Ascending aorta (tissue), 2 donors: ENCODE measurements at regions not wholly inside any gene's neighbourhood (a gene's known extent, or its start where the extent isn't known, plus 50 kb on each side); places are given as distances from the start of the nearest gene placed in this dataset.

ENCODE experiments used
- DNase-seq, 2 donors: peaks; one replicate each; pipeline ENCODE4 v3.0.0-alpha.2; 2019; ENCODE audit warnings: low spot score in 2 of 2
- H3K27ac ChIP-seq, 2 donors: fragments of 200-600 bp; sonication (generic); one replicate each; pipeline ENCODE4 v1.5.1; 2016 to 2017; ENCODE audit warnings: mild to moderate bottlenecking in 1 of 2
- H3K27me3 ChIP-seq: fragments of 200-600 bp; sonication (generic); one replicate; pipeline ENCODE4 v1.5.1; 2017
- H3K36me3 ChIP-seq, 2 donors: fragments of 200-600 bp; sonication (generic); one replicate each; pipeline ENCODE4 v1.5.1; 2016
- H3K4me1 ChIP-seq, 2 donors: fragments of 200-600 bp; sonication (generic); one replicate each; pipeline ENCODE4 v1.5.1; 2016 to 2017; ENCODE audit warnings: mild to moderate bottlenecking in 1 of 2
- H3K4me3 ChIP-seq, 2 donors: fragments of 200-600 bp; sonication (generic); one replicate each; pipeline ENCODE4 v1.5.1; 2016 to 2017; ENCODE audit warnings: mild to moderate bottlenecking in 1 of 2
- H3K9me3 ChIP-seq, 2 donors: fragments of 200-600 bp; sonication (generic); one replicate each; pipeline ENCODE4 v1.5.1; 2016
- CTCF ChIP-seq, 3 experiments: fragments of 200-600 bp in 2 of 3; fragments of 450-650 bp in 1 of 3; sonication (generic) in 2 of 3; IDR thresholded peaks; one replicate each; pipeline ENCODE4 v1.5.1; 2016 to 2019; ENCODE audit warnings: antibody characterized with exemption in 3 of 3, mild to moderate bottlenecking in 1 of 3, moderate library complexity in 1 of 3
- intact Hi-C: fragments of 100-400 bp; cut with DNase I; formaldehyde crosslinking; loops from one replicate; pipeline ENCODE4 v1.15.1; 2023

GRCh38 chr9:88243736-88244135 is 105.5 kb upstream of the SPATA31C2 start:
- DNase-seq = no peak
- no peaks in the 10 kb centered on the region for H3K36me3 ChIP-seq
- intact Hi-C loops = no loop called here
- no peaks in the 10 kb centered on the region for H3K27me3 ChIP-seq
- H3K4me1 ChIP-seq = no peaks in the 10 kb centered on the region
- H3K27ac ChIP-seq = no peak overlapping the region
- TF ChIP-seq CTCF (IDR thresholded peaks at IDR 0.05) = no peak
- no peaks in the 10 kb centered on the region for H3K9me3 ChIP-seq
- no peak overlapping the region for H3K4me3 ChIP-seq

- intact Hi-C loops = no loop called here
- Histone ChIP-seq H3K27ac (no peak overlapping the region), H3K9me3 (no peaks in the 10 kb centered on the region), H3K36me3 (no peaks in the 10 kb centered on the region), H3K27me3 (no peaks in the 10 kb centered on the region), H3K4me3 (no peak overlapping the region), H3K4me1 (no peaks in the 10 kb centered on the region)
- no peak for DNase-seq
- no peak for TF ChIP-seq CTCF (IDR thresholded peaks at IDR 0.05)
These were observed 104.6 kb upstream of the SPATA31C2 start for GRCh38 chr9:88242879-88243278.

- no peak overlapping the region for H3K27ac ChIP-seq
- no peaks in the 10 kb centered on the region for H3K36me3 ChIP-seq
- no peak for TF ChIP-seq CTCF (IDR thresholded peaks at IDR 0.05)
- H3K9me3 ChIP-seq = no peaks in the 10 kb centered on the region
- no peak for DNase-seq
- H3K27me3 ChIP-seq = no peaks in the 10 kb centered on the region
- H3K4me1 ChIP-seq = peaks cover 0 to 3% of the 10 kb centered on the region in 2 donors
- no peak overlapping the region for H3K4me3 ChIP-seq
- intact Hi-C loops = no loop called here
These were observed 99.8 kb upstream of the SPATA31C2 start for GRCh38 chr9:88237991-88238571.

- Histone ChIP-seq H3K4me3 (no peak overlapping the region), H3K36me3 (no peaks in the 10 kb centered on the region), H3K4me1 (peaks cover 0 to 3% of the 10 kb centered on the region in 2 donors), H3K27me3 (no peaks in the 10 kb centered on the region), H3K9me3 (no peaks in the 10 kb centered on the region), H3K27ac (no peak overlapping the region)
- intact Hi-C loops = no loop called here
- no peak for DNase-seq
- TF ChIP-seq CTCF (IDR thresholded peaks at IDR 0.05) = no peak
These were observed 99.2 kb upstream of the SPATA31C2 start for GRCh38 chr9:88237479-88237961.

- H3K36me3 ChIP-seq = no peaks in the 10 kb centered on the region
- H3K27me3 ChIP-seq = no peaks in the 10 kb centered on the region
- no peak overlapping the region for H3K27ac ChIP-seq
- DNase-seq = no peak
- H3K4me1 ChIP-seq = peaks cover 0 to 3% of the 10 kb centered on the region in 2 donors
- TF ChIP-seq CTCF (IDR thresholded peaks at IDR 0.05) = no peak
- H3K4me3 ChIP-seq = no peak overlapping the region
- intact Hi-C loops = no loop called here
- H3K9me3 ChIP-seq = no peaks in the 10 kb centered on the region
These were observed 98.5 kb upstream of the SPATA31C2 start for GRCh38 chr9:88236511-88237478.
